ENCODE measurements at regions not wholly inside any gene's neighbourhood (a gene's known extent, or its start where the extent isn't known, plus 50 kb on each side); places are given as distances from the start of the nearest gene placed in this dataset.

GRCh38 chr6:154561750-154562149 lies 51.3 kb upstream of the CNKSR3 start:
- no peak for DNase-seq

- no peak for DNase-seq
Observed at GRCh38 chr6:154565331-154565730, 54.8 kb upstream of the CNKSR3 start.

- DNase-seq = no peak
Observed at GRCh38 chr6:154566866-154567265, 56.4 kb upstream of the CNKSR3 start.

- no peak for DNase-seq
Observed at GRCh38 chr6:154567695-154568220, 57.3 kb upstream of the CNKSR3 start.

- DNase-seq = no peak
Observed at GRCh38 chr6:154569156-154569862, 58.8 kb upstream of the CNKSR3 start.

- no peak for DNase-seq
Observed at GRCh38 chr6:154570505-154570904, 60.0 kb upstream of the CNKSR3 start.

GRCh38 chr6:154572556-154572955 lies 62.1 kb upstream of the CNKSR3 start:
- DNase-seq = no peak

- DNase-seq = no peak
Observed at GRCh38 chr6:154578004-154578559, 67.6 kb upstream of the CNKSR3 start.

GRCh38 chr6:154579046-154579445 lies 68.6 kb upstream of the CNKSR3 start:
- no peak for DNase-seq

- DNase-seq = no peak
Observed at GRCh38 chr6:154579485-154579884, 69.0 kb upstream of the CNKSR3 start.

- no peak for DNase-seq
Observed at GRCh38 chr6:154580397-154581135, 70.1 kb upstream of the CNKSR3 start.

GRCh38 chr6:154582696-154583095 lies 72.2 kb upstream of the CNKSR3 start:
- no peak for DNase-seq

- DNase-seq = no peak
Observed at GRCh38 chr6:154583546-154584188, 73.2 kb upstream of the CNKSR3 start.

GRCh38 chr6:154590756-154591155 lies 80.3 kb upstream of the CNKSR3 start:
- DNase-seq = no peak

GRCh38 chr6:154591234-154591633 lies 80.7 kb upstream of the CNKSR3 start:
- no peak for DNase-seq

GRCh38 chr6:154592199-154592860 lies 81.8 kb upstream of the CNKSR3 start:
- no peak for DNase-seq

GRCh38 chr6:154593122-154593521 lies 82.6 kb upstream of the CNKSR3 start:
- no peak for DNase-seq

GRCh38 chr6:154594496-154595198 lies 84.2 kb upstream of the CNKSR3 start:
- DNase-seq = no peak

- no peak for DNase-seq
Observed at GRCh38 chr6:154595538-154595937, 85.1 kb upstream of the CNKSR3 start.

GRCh38 chr6:154596009-154596408 lies 85.5 kb upstream of the CNKSR3 start:
- no peak for DNase-seq

- DNase-seq = no peak
Observed at GRCh38 chr6:154596701-154597100, 86.2 kb upstream of the CNKSR3 start.

- no peak for DNase-seq
Observed at GRCh38 chr6:154598399-154598798, 87.9 kb upstream of the CNKSR3 start.
